ENCODE measurements at regions not wholly inside any gene's neighbourhood (a gene's known extent, or its start where the extent isn't known, plus 50 kb on each side); places are given as distances from the start of the nearest gene placed in this dataset.

- TF ChIP-seq YY1 (IDR thresholded peaks at IDR 0.05; ENCODE audit: low read depth) (no peak), MAX (IDR thresholded peaks at IDR 0.05) (no peak), CREB1 (IDR thresholded peaks at IDR 0.05; ENCODE audit: low read depth) (no peak), CEBPB (IDR thresholded peaks at IDR 0.05) (no peak), EGR1 (IDR thresholded peaks at IDR 0.05) (no peak), NFIC (IDR thresholded peaks at IDR 0.05) (no peak)
Measured at GRCh38 chr5:73387601-73388305, 60.8 kb downstream of the FOXD1 start.

- no peak for TF ChIP-seq NFIC (IDR thresholded peaks at IDR 0.05)
- no peak for TF ChIP-seq TCF12 (IDR thresholded peaks at IDR 0.05; ENCODE audit: low read depth)
- TF ChIP-seq TAF1 (IDR thresholded peaks at IDR 0.05; ENCODE audit: low read depth) = no peak
- TF ChIP-seq CREB1 (IDR thresholded peaks at IDR 0.05; ENCODE audit: low read depth) = no peak
Measured at GRCh38 chr5:73387149-73387591, 61.4 kb downstream of the FOXD1 start.

GRCh38 chr5:73384861-73385260 is 63.7 kb downstream of the FOXD1 start:
- TF ChIP-seq ZBTB7A (IDR thresholded peaks at IDR 0.05; ENCODE audit: low read depth) (no peak), RAD21 (IDR thresholded peaks at IDR 0.05; ENCODE audit: low read depth) (no peak), TCF12 (IDR thresholded peaks at IDR 0.05; ENCODE audit: low read depth) (no peak), NFIC (IDR thresholded peaks at IDR 0.05) (no peak), CREB1 (IDR thresholded peaks at IDR 0.05; ENCODE audit: low read depth) (no peak), USF1 (IDR thresholded peaks at IDR 0.05) (no peak), REST (IDR thresholded peaks at IDR 0.05; ENCODE audit: low read depth) (no peak), TAF1 (IDR thresholded peaks at IDR 0.05; ENCODE audit: low read depth) (no peak), YY1 (IDR thresholded peaks at IDR 0.05; ENCODE audit: low read depth) (no peak), TEAD4 (IDR thresholded peaks at IDR 0.05) (no peak), MAX (IDR thresholded peaks at IDR 0.05) (no peak), CEBPB (IDR thresholded peaks at IDR 0.05) (no peak), EGR1 (IDR thresholded peaks at IDR 0.05) (no peak), EP300 (IDR thresholded peaks at IDR 0.05; ENCODE audit: borderline replicate concordance) (no peak), FOXM1 (IDR thresholded peaks at IDR 0.05; ENCODE audit: borderline replicate concordance, low read depth) (no peak)

- TF ChIP-seq TEAD4 (IDR thresholded peaks at IDR 0.05) (no peak), RAD21 (IDR thresholded peaks at IDR 0.05; ENCODE audit: low read depth) (no peak), TCF12 (IDR thresholded peaks at IDR 0.05; ENCODE audit: low read depth) (no peak), EP300 (IDR thresholded peaks at IDR 0.05; ENCODE audit: borderline replicate concordance) (no peak), REST (IDR thresholded peaks at IDR 0.05; ENCODE audit: low read depth) (no peak), TAF1 (IDR thresholded peaks at IDR 0.05; ENCODE audit: low read depth) (no peak), ZBTB7A (IDR thresholded peaks at IDR 0.05; ENCODE audit: low read depth) (no peak), NFIC (IDR thresholded peaks at IDR 0.05) (no peak), MAX (IDR thresholded peaks at IDR 0.05) (no peak), CREB1 (IDR thresholded peaks at IDR 0.05; ENCODE audit: low read depth) (no peak), USF1 (IDR thresholded peaks at IDR 0.05) (no peak), CEBPB (IDR thresholded peaks at IDR 0.05) (no peak), EGR1 (IDR thresholded peaks at IDR 0.05) (no peak), FOXM1 (IDR thresholded peaks at IDR 0.05; ENCODE audit: borderline replicate concordance, low read depth) (no peak), YY1 (IDR thresholded peaks at IDR 0.05; ENCODE audit: low read depth) (no peak)
Measured at GRCh38 chr5:73382401-73382740, 66.2 kb downstream of the FOXD1 start.

- no peak for TF ChIP-seq CREB1 (IDR thresholded peaks at IDR 0.05; ENCODE audit: low read depth)
- no peak for TF ChIP-seq CEBPB (IDR thresholded peaks at IDR 0.05)
- no peak for TF ChIP-seq USF1 (IDR thresholded peaks at IDR 0.05)
- no peak for TF ChIP-seq TCF12 (IDR thresholded peaks at IDR 0.05; ENCODE audit: low read depth)
- TF ChIP-seq YY1 (IDR thresholded peaks at IDR 0.05; ENCODE audit: low read depth) = no peak
- no peak for TF ChIP-seq FOXM1 (IDR thresholded peaks at IDR 0.05; ENCODE audit: borderline replicate concordance, low read depth)
- no peak for TF ChIP-seq TAF1 (IDR thresholded peaks at IDR 0.05; ENCODE audit: low read depth)
- TF ChIP-seq MAX (IDR thresholded peaks at IDR 0.05) = no peak
- no peak for TF ChIP-seq ZBTB7A (IDR thresholded peaks at IDR 0.05; ENCODE audit: low read depth)
- no peak for TF ChIP-seq EP300 (IDR thresholded peaks at IDR 0.05; ENCODE audit: borderline replicate concordance)
- no peak for TF ChIP-seq EGR1 (IDR thresholded peaks at IDR 0.05)
- no peak for TF ChIP-seq NFIC (IDR thresholded peaks at IDR 0.05)
- TF ChIP-seq TEAD4 (IDR thresholded peaks at IDR 0.05) = no peak
- TF ChIP-seq RAD21 (IDR thresholded peaks at IDR 0.05; ENCODE audit: low read depth) = no peak
- no peak for TF ChIP-seq REST (IDR thresholded peaks at IDR 0.05; ENCODE audit: low read depth)
Measured at GRCh38 chr5:73381590-73382400, 66.8 kb downstream of the FOXD1 start.

All from Ishikawa (cell line).